ENCODE measurements at regions not wholly inside any gene's neighbourhood (a gene's known extent, or its start where the extent isn't known, plus 50 kb on each side); places are given as distances from the start of the nearest gene placed in this dataset.
"Not testable (repeated sequence)": the region's sequence is repeated elsewhere in the genome, so short reads cannot be mapped to it uniquely, and the experiment has no call there.

DNA sequence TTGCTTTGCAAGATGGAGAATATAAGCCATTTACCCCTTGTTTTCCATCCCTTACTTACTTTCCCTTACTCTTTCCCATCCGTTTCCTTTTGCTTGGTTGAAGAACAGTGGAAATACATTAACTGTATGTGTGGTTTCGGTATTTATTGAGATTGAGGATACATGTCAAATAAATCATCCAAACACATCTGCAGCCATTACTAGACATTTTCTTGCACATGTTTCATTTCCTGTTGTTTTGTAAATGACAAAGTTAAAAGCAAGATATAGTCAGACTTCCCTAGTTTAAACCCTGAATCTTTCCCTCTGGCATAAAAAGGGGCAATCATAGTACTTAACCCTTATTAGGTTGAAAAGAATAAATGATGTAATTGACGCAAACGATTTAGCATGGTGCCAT is 82.1 kb upstream of the BCHE start:
- Histone ChIP-seq H3K9ac (ENCODE audit: low read depth in 2 of 2, low read length in 2 of 2) (no peak overlapping the region), H3K27me3 (no peaks in the 10 kb centered on the region), H3K9me3 (no peaks in the 10 kb centered on the region), H3K4me3 (no peak overlapping the region), H3K4me1 (no peaks in the 10 kb centered on the region), H3K36me3 (no peaks in the 10 kb centered on the region), H3K27ac (no peak overlapping the region)
- intact Hi-C loops (cut with DNase I), result no loop called here
- TF ChIP-seq, protein P1, sequence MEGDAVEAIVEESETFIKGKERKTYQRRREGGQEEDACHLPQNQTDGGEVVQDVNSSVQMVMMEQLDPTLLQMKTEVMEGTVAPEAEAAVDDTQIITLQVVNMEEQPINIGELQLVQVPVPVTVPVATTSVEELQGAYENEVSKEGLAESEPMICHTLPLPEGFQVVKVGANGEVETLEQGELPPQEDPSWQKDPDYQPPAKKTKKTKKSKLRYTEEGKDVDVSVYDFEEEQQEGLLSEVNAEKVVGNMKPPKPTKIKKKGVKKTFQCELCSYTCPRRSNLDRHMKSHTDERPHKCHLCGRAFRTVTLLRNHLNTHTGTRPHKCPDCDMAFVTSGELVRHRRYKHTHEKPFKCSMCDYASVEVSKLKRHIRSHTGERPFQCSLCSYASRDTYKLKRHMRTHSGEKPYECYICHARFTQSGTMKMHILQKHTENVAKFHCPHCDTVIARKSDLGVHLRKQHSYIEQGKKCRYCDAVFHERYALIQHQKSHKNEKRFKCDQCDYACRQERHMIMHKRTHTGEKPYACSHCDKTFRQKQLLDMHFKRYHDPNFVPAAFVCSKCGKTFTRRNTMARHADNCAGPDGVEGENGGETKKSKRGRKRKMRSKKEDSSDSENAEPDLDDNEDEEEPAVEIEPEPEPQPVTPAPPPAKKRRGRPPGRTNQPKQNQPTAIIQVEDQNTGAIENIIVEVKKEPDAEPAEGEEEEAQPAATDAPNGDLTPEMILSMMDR (IDR thresholded peaks at IDR 0.05), result no peak
- no peak for DNase-seq

DNA sequence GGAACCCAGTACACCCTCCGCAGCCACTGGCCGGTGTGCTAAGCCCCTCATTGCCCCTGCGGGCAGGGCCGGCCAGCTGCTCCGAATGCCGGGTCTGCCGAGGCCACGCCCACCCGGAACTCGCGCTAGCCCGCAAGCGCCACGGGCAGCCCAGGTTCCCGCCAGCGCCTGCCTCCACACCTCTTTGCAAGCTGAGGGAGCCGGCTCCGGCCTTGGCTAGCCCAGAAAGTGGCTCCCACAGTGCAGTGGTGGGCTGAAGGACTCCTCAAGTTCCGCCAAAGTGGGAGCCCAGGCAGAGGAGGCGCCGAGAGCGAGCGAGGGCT is 81.4 kb upstream of the BCHE start:
- H3K4me3 ChIP-seq, result no peak overlapping the region

DNA sequence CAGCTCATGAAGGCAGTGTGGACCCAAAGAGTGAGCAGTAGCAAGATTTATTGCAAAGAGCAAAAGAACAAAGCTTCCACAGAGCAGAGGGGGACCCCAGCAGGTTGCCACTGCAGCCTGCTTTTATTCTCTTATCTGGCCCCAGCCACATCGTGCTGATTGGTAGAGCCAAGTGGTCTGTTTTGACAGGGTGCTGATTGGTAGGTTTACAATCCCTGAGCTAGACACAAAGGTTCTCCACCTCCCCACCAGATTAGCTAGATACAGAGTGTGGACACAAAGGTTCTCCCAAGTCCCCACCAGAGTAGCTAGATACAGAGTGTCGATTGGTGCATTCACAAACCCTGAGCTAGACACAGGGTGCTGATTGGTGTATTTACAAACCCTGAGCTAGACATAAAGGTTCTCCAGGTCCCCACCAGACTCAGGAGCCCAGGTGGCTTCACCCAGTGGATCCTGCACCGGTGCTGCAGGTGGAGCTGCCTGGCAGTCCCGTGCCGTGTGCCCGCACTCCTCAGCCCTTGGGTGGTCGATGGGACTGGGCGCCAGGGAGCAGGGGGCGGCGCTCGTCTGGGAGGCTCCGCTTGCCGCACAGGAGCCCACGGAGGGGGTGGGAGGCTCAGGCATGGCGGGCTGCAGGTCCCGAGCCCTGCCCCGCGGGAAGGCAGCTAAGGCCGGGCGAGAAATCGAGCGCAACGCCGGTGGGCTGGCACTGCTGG is 80.9 kb upstream of the BCHE start:
- H3K4me1 ChIP-seq; H3K9ac ChIP-seq (ENCODE audit: low read depth in 2 of 2, low read length in 2 of 2); H3K36me3 ChIP-seq; DNase-seq; H3K27me3 ChIP-seq; intact Hi-C loops (cut with DNase I); H3K9me3 ChIP-seq; H3K4me3 ChIP-seq; H3K27ac ChIP-seq: not testable (repeated sequence)

More for the DNA sequence above, 81.4 kb upstream of the BCHE start:
- intact Hi-C loops (cut with DNase I), result no loop called here
- H3K36me3 ChIP-seq, result no peaks in the 10 kb centered on the region
- no peak overlapping the region for H3K27ac ChIP-seq
- TF ChIP-seq, protein P1 (IDR thresholded peaks at IDR 0.05), result no peak
- no peaks in the 10 kb centered on the region for H3K27me3 ChIP-seq
- DNase-seq, result no peak
- no peak overlapping the region for H3K9ac ChIP-seq (ENCODE audit: low read depth in 2 of 2, low read length in 2 of 2)
- no peaks in the 10 kb centered on the region for H3K9me3 ChIP-seq
- H3K4me1 ChIP-seq, result no peaks in the 10 kb centered on the region

DNA sequence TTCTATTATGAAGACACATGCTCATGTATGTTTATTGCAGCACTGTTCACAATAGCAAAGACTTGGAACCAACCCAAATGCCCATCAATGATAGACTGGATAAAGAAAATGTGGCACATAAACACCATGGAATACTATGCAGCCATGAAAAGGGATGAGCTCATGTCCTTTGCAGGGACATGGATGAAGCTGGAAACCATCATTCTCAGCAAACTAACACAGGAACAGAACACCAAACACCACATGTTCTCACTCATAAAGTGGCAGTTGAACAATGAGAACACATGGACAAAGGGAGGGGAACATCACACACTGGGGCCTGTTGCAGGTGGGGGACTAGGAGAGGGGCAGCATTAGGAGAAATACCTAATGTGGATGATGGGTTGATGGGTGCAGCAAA is 77.9 kb upstream of the BCHE start:
- H3K27ac ChIP-seq; H3K9me3 ChIP-seq; H3K9ac ChIP-seq (ENCODE audit: low read depth in 2 of 2, low read length in 2 of 2); H3K4me1 ChIP-seq; DNase-seq; H3K36me3 ChIP-seq; intact Hi-C loops (cut with DNase I); H3K4me3 ChIP-seq; H3K27me3 ChIP-seq: not testable (repeated sequence)

DNA sequence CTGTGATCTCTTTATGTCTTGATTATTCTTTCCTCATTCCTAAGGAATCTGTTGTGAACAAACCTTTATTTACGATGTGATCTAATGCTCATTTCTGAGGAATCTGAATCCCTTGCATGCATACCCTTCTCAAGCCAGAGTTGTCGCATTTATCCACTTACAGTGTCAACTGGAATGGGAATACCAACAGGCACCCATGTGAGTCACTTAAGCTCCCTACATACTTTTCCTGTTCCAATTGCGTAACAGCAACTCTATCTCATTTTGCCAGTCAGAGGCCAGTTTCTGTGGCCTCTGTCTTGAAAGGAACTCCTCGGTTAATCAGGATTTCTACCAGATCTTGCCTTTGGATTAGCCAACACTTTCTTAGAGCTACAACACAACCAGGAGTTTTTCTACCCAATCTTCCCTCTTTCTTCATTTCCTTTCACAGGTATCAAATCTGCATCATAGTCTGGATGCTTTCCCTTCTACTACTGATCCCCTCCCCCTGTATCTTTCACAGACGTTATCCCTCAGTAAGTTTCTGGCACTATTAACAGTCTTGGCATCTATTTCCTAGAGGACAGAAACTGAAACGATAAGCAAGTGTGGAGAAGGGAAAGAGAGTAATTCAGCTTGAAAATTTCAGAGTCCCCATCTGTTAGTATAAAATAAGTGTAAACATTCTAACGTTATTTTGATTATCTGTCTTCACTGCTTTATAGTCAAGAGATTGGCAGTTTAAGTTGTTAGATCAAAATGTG is 66.8 kb upstream of the BCHE start:
- Histone ChIP-seq H3K36me3 (no peaks in the 10 kb centered on the region), H3K27me3 (no peaks in the 10 kb centered on the region), H3K9me3 (no peaks in the 10 kb centered on the region), H3K4me1 (no peaks in the 10 kb centered on the region), H3K27ac (no peak overlapping the region), H3K4me3 (no peak overlapping the region), H3K9ac (ENCODE audit: low read depth in 2 of 2, low read length in 2 of 2) (no peak overlapping the region)
- no peak for DNase-seq
- intact Hi-C loops (cut with DNase I), result no loop called here
- TF ChIP-seq, protein P1 (IDR thresholded peaks at IDR 0.05), result no peak

DNA sequence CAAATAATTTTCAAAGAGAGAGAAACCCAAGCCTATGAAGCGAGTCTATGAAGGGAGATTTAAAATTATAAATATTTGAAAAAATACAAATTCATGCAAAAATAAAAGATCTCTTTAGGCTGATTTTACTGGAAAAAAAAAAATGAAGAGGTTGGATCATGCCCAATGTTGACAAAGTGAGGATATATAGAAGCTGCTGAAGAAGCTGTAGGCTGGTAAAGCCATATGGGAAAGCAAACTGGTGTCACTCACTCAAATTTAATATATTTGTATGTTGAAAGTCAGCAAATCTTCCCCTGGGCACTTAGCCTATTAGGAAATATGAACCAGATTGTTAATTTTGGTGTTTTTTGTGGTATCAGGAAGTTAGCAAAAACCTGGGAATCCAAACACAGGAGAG is 61.8 kb upstream of the BCHE start:
- intact Hi-C loops (cut with DNase I), result no loop called here
- Histone ChIP-seq H3K9ac (ENCODE audit: low read depth in 2 of 2, low read length in 2 of 2) (no peak overlapping the region), H3K9me3 (no peaks in the 10 kb centered on the region), H3K27ac (no peak overlapping the region), H3K27me3 (no peaks in the 10 kb centered on the region), H3K4me3 (no peak overlapping the region), H3K36me3 (no peaks in the 10 kb centered on the region), H3K4me1 (no peaks in the 10 kb centered on the region)
- no peak for DNase-seq
- TF ChIP-seq, protein P1 (IDR thresholded peaks at IDR 0.05), result no peak
